SK-N-SH (cell line): ENCODE measurements at regions not wholly inside any gene's neighbourhood (a gene's known extent, or its start where the extent isn't known, plus 50 kb on each side); places are given as distances from the start of the nearest gene placed in this dataset.

Experiments used
- CTCF ChIA-PET: fragments of 300-600, 350-600 bp; formaldehyde crosslinking; extraction: SDS; loops from one replicate; lab custom pipeline; 2021; lab: Yijun Ruan, JAX
- POLR2A ChIA-PET: fragments of 350-600 bp; sonication (Branson Sonifier 250); formaldehyde crosslinking; extraction: SDS; loops from one replicate; lab custom pipeline; 2020; ENCODE audit warnings: antibody characterized with exemption, inconsistent platforms; lab: Yijun Ruan, JAX
- DNase-seq: peaks from one replicate; pipeline ENCODE4 v3.0.0; 2012
- H2AFZ ChIP-seq: fragments of 200-600 bp; sonication (generic); 2 replicates; pipeline ENCODE4 v1.8.1; 2016; ENCODE audit warnings: antibody characterized with exemption, mild to moderate bottlenecking, low read depth
- H3F3A ChIP-seq: fragments of 200-600 bp; sonication (generic); replicated peaks from 2 replicates; pipeline ENCODE3; 2016; ENCODE audit warnings: antibody characterized with exemption, mild to moderate bottlenecking; ENCODE audit not compliant: insufficient read depth
- H3K27ac ChIP-seq, 2 experiments: fragments of 200-500 bp in 1 of 2; fragments of 200-600 bp in 1 of 2; sonication (Bioruptor generic) in 1 of 2; sonication (generic), shearing (Covaris generic) in 1 of 2; 2 replicates each; pipeline versions ENCODE4 v1.5.1 to v1.6.1; 2014 to 2016; ENCODE audit warnings: low read depth in 2 of 2, inconsistent platforms in 1 of 2, low read length in 1 of 2, mild to moderate bottlenecking in 1 of 2, mixed read lengths in 1 of 2
- H3K27me3 ChIP-seq: fragments of 200-600 bp; sonication (generic), shearing (Covaris generic); 2 replicates; pipeline ENCODE4 v1.6.1; 2016; ENCODE audit warnings: mixed run types; ENCODE audit not compliant: insufficient read depth
- H3K36me3 ChIP-seq, 2 experiments: fragments of 200-500 bp in 1 of 2; fragments of 200-600 bp in 1 of 2; sonication (Bioruptor generic) in 1 of 2; sonication (generic) in 1 of 2; replicated peaks in 1 of 2; 2 replicates each; pipeline versions ENCODE3 to v1.5.1; 2014 to 2016; ENCODE audit warnings: low read length in 1 of 2, mild to moderate bottlenecking in 1 of 2; ENCODE audit not compliant: insufficient read depth in 2 of 2, control insufficient read depth in 1 of 2
- H3K4me1 ChIP-seq, 2 experiments: fragments of 200-500 bp in 1 of 2; fragments of 200-600 bp in 1 of 2; sonication (Bioruptor generic) in 1 of 2; sonication (generic), shearing (Covaris generic) in 1 of 2; 2 replicates each; pipeline versions ENCODE4 v1.5.1 to v1.6.1; 2014 to 2016; ENCODE audit warnings: low read depth in 1 of 2, low read length in 1 of 2, mixed run types in 1 of 2; ENCODE audit not compliant: insufficient read depth in 2 of 2, control insufficient read depth in 1 of 2
- H3K4me2 ChIP-seq: fragments of 200-600 bp; sonication (generic), shearing (Covaris generic); 2 replicates; pipeline ENCODE4 v1.6.1; 2017; ENCODE audit warnings: mixed run types
- H3K4me3 ChIP-seq, 2 experiments: fragments of 200-500 bp in 1 of 2; fragments of 200-600 bp in 1 of 2; sonication (Bioruptor generic) in 1 of 2; sonication (generic), shearing (Covaris generic) in 1 of 2; 2 replicates each; pipeline versions ENCODE4 v1.5.1 to v1.8.1; 2014 to 2016; ENCODE audit warnings: low read depth in 2 of 2, inconsistent platforms in 1 of 2, low read length in 1 of 2, mild to moderate bottlenecking in 1 of 2, mixed read lengths in 1 of 2, moderate library complexity in 1 of 2
- H3K79me2 ChIP-seq: fragments of 200-600 bp; sonication (generic); 2 replicates; pipeline ENCODE4 v1.8.1; 2017; ENCODE audit warnings: mild to moderate bottlenecking; ENCODE audit not compliant: insufficient read depth
- H3K9ac ChIP-seq: fragments of 200-600 bp; sonication (generic); 2 replicates; pipeline ENCODE4 v1.6.1; 2017; ENCODE audit warnings: mixed run types
- H3K9me2 ChIP-seq: fragments of 200-600 bp; sonication (generic); 2 replicates; pipeline ENCODE4 v1.6.1; 2017; ENCODE audit warnings: mixed run types
- H3K9me3 ChIP-seq: fragments of 200-600 bp; sonication (generic); 2 replicates; pipeline ENCODE4 v1.6.1; 2017; ENCODE audit warnings: mixed run types, mild to moderate bottlenecking, moderate library complexity
- H4K20me1 ChIP-seq: fragments of 200-600 bp; sonication (generic); 2 replicates; pipeline ENCODE4 v1.6.1; 2017; ENCODE audit warnings: mild to moderate bottlenecking, mixed run types; ENCODE audit not compliant: insufficient read depth
- CHD2 ChIP-seq: fragments of 150-350 bp; IDR thresholded peaks from 2 replicates; pipeline ENCODE4 v1.6.1; 2018; ENCODE audit warnings: low read length; ENCODE audit not compliant: partially characterized antibody
- ELF1 ChIP-seq: IDR thresholded peaks from 2 replicates; pipeline ENCODE4 v1.4.0; 2012
- FOSL2 ChIP-seq: IDR thresholded peaks from 2 replicates; pipeline ENCODE4 v1.4.0; 2012; ENCODE audit warnings: low read depth, mild to moderate bottlenecking, moderate library complexity, borderline replicate concordance
- FOXM1 ChIP-seq: IDR thresholded peaks from 2 replicates; pipeline ENCODE4 v1.4.0; 2012; ENCODE audit warnings: low read depth, mild to moderate bottlenecking
- GABPA ChIP-seq: IDR thresholded peaks from 2 replicates; pipeline ENCODE4 v1.4.0; 2012; ENCODE audit warnings: low read depth, mild to moderate bottlenecking
- JUND ChIP-seq: IDR thresholded peaks from 2 replicates; pipeline ENCODE4 v1.4.0; 2012
- MXI1 ChIP-seq: IDR thresholded peaks from 2 replicates; pipeline ENCODE4 v1.6.1; 2012; ENCODE audit warnings: mild to moderate bottlenecking, low read depth, low read length, improper control_type of control experiment
- NFIC ChIP-seq: IDR thresholded peaks from 2 replicates; pipeline ENCODE4 v1.4.0; 2012; ENCODE audit warnings: borderline replicate concordance
- POLR2AphosphoS5 ChIP-seq: IDR thresholded peaks from 2 replicates; pipeline ENCODE4 v1.6.1; 2012; ENCODE audit warnings: low read depth, low read length
- RCOR1 ChIP-seq: fragments of 150-350 bp; IDR thresholded peaks from 2 replicates; pipeline ENCODE4 v1.6.1; 2017; ENCODE audit warnings: antibody characterized with exemption, low read length
- RFX5 ChIP-seq: IDR thresholded peaks from 2 replicates; pipeline ENCODE4 v1.6.1; 2012; ENCODE audit warnings: mild to moderate bottlenecking, improper control_type of control experiment, low read length
- SIN3A ChIP-seq: IDR thresholded peaks from 2 replicates; pipeline ENCODE4 v1.6.1; 2012; ENCODE audit warnings: low read depth, mild to moderate bottlenecking, low read length, moderate library complexity, borderline replicate concordance
- whole genome bisulfite sequencing: methylation state at CpG from one replicate; pipeline ENCODE4 v1.1.6; 2017; ENCODE audit warnings: low lambda C conversion rate; 5-methylcytosine and 5-hydroxymethylcytosine counted together
- TF ChIP-seq, protein P1 (sequence below): fragments of 200-600 bp; sonication (generic); IDR thresholded peaks from 2 replicates; pipeline ENCODE4 v1.6.1; 2017; ENCODE audit warnings: antibody characterized with exemption, mild to moderate bottlenecking, moderate library complexity
- TF ChIP-seq, protein P2 (sequence below): IDR thresholded peaks from 2 replicates; pipeline ENCODE4 v1.4.0; 2012; ENCODE audit warnings: low read depth
- TF ChIP-seq, protein P3 (sequence below): IDR thresholded peaks from 2 replicates; pipeline ENCODE4 v1.6.1; 2012; ENCODE audit warnings: mild to moderate bottlenecking, low read depth, low read length, moderate library complexity

GRCh38 chr4:132707955-132708354 lies 441.1 kb upstream of the PCDH10 start:
- no peak overlapping the region for H3K4me2 ChIP-seq
- no peaks in the 10 kb centered on the region for H3F3A ChIP-seq
- no peaks in the 10 kb centered on the region for H3K36me3 ChIP-seq
- no peaks in the 10 kb centered on the region for H4K20me1 ChIP-seq
- no peak overlapping the region for H3K4me3 ChIP-seq
- H3K9me2 ChIP-seq = no peaks in the 10 kb centered on the region
- 20% methylated on average over 2 of the region's 2 CpGs for WGBS
- no peak overlapping the region for H3K9ac ChIP-seq
- POLR2A ChIA-PET = no interaction called here
- H3K27ac ChIP-seq = no peak overlapping the region
- TF ChIP-seq CHD2 = no peak
- no peak for TF ChIP-seq RCOR1
- TF ChIP-seq GABPA = no peak
- TF ChIP-seq JUND = no peak
- no peak for TF ChIP-seq RFX5
- no peak for TF ChIP-seq NFIC
- TF ChIP-seq SIN3A = no peak
- no peak for TF ChIP-seq MXI1
- no peak for TF ChIP-seq FOSL2
- TF ChIP-seq FOXM1 = no peak
- TF ChIP-seq, protein P1, sequence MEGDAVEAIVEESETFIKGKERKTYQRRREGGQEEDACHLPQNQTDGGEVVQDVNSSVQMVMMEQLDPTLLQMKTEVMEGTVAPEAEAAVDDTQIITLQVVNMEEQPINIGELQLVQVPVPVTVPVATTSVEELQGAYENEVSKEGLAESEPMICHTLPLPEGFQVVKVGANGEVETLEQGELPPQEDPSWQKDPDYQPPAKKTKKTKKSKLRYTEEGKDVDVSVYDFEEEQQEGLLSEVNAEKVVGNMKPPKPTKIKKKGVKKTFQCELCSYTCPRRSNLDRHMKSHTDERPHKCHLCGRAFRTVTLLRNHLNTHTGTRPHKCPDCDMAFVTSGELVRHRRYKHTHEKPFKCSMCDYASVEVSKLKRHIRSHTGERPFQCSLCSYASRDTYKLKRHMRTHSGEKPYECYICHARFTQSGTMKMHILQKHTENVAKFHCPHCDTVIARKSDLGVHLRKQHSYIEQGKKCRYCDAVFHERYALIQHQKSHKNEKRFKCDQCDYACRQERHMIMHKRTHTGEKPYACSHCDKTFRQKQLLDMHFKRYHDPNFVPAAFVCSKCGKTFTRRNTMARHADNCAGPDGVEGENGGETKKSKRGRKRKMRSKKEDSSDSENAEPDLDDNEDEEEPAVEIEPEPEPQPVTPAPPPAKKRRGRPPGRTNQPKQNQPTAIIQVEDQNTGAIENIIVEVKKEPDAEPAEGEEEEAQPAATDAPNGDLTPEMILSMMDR = no peak
- TF ChIP-seq, protein P2, sequence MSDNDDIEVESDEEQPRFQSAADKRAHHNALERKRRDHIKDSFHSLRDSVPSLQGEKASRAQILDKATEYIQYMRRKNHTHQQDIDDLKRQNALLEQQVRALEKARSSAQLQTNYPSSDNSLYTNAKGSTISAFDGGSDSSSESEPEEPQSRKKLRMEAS = no peak
- no peak for TF ChIP-seq ELF1
- TF ChIP-seq, protein P3, sequence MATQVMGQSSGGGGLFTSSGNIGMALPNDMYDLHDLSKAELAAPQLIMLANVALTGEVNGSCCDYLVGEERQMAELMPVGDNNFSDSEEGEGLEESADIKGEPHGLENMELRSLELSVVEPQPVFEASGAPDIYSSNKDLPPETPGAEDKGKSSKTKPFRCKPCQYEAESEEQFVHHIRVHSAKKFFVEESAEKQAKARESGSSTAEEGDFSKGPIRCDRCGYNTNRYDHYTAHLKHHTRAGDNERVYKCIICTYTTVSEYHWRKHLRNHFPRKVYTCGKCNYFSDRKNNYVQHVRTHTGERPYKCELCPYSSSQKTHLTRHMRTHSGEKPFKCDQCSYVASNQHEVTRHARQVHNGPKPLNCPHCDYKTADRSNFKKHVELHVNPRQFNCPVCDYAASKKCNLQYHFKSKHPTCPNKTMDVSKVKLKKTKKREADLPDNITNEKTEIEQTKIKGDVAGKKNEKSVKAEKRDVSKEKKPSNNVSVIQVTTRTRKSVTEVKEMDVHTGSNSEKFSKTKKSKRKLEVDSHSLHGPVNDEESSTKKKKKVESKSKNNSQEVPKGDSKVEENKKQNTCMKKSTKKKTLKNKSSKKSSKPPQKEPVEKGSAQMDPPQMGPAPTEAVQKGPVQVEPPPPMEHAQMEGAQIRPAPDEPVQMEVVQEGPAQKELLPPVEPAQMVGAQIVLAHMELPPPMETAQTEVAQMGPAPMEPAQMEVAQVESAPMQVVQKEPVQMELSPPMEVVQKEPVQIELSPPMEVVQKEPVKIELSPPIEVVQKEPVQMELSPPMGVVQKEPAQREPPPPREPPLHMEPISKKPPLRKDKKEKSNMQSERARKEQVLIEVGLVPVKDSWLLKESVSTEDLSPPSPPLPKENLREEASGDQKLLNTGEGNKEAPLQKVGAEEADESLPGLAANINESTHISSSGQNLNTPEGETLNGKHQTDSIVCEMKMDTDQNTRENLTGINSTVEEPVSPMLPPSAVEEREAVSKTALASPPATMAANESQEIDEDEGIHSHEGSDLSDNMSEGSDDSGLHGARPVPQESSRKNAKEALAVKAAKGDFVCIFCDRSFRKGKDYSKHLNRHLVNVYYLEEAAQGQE = no peak
- TF ChIP-seq POLR2AphosphoS5 = no peak
- TF ChIP-seq, all 33 proteins: peak for 0
- DNase-seq = no peak
- no peaks in the 10 kb centered on the region for H3K4me1 ChIP-seq
- peak overlapping the region; percentile 23; the same call in 1 of the 2 replicates for H2AFZ ChIP-seq
- CTCF ChIA-PET = no interaction called here
- H3K9me3 ChIP-seq = no peaks in the 10 kb centered on the region
- H3K79me2 ChIP-seq = no peaks in the 10 kb centered on the region
- no peaks in the 10 kb centered on the region for H3K27me3 ChIP-seq
